ENCODE measurements at regions not wholly inside any gene's neighbourhood (a gene's known extent, or its start where the extent isn't known, plus 50 kb on each side); places are given as distances from the start of the nearest gene placed in this dataset.

- no peak overlapping the region for H3K23ac ChIP-seq (ENCODE audit: low read length in 2 of 2)
- no peaks in the 10 kb centered on the region for H3K36me3 ChIP-seq (ENCODE audit: control insufficient read depth in 1 of 2, insufficient read depth in 2 of 2, low read depth in 1 of 2, low read length in 2 of 2)
- no peak overlapping the region for H3K4me3 ChIP-seq (ENCODE audit: insufficient read depth in 1 of 2, low read depth in 1 of 2, low read length in 2 of 2)
- no peak overlapping the region for H2BK120ac ChIP-seq (ENCODE audit: low read depth, low read length)
- H2BK15ac ChIP-seq (ENCODE audit: low read depth, poor library complexity, severe bottlenecking), result no peak overlapping the region
- no peak overlapping the region for H4K8ac ChIP-seq (ENCODE audit: low read length)
- no peaks in the 10 kb centered on the region for H3K27me3 ChIP-seq (ENCODE audit: control insufficient read depth in 1 of 2, insufficient read depth in 1 of 2, low read length in 2 of 2)
- H2BK12ac ChIP-seq (ENCODE audit: low read length in 2 of 2), result no peak overlapping the region
- no peak overlapping the region for H2BK5ac ChIP-seq (ENCODE audit: low read depth, low read length, poor library complexity, severe bottlenecking)
- H3K9me3 ChIP-seq (ENCODE audit: control insufficient read depth, low read length), result peaks cover 22% of the 10 kb centered on the region
- H2AFZ ChIP-seq (ENCODE audit: low read depth, low read length), result no peak overlapping the region
- H3K79me1 ChIP-seq (replicated peaks; ENCODE audit: low read length, poor library complexity, severe bottlenecking), result no peaks in the 10 kb centered on the region
- peaks cover 1% of the 10 kb centered on the region for H3K4me1 ChIP-seq (ENCODE audit: control insufficient read depth, insufficient read depth, low read depth, low read length)
- no peak overlapping the region for H2AK5ac ChIP-seq (ENCODE audit: low read length, severe bottlenecking)
- H3K14ac ChIP-seq (ENCODE audit: low read length in 2 of 2), result no peak overlapping the region
- H3K9ac ChIP-seq (ENCODE audit: low read length), result no peak overlapping the region
- 49% methylated on average over 2 of the region's 3 CpGs for WGBS
- peak; percentile 72 for DNase-seq
- no peak overlapping the region for H3K27ac ChIP-seq (ENCODE audit: low read length, poor library complexity, severe bottlenecking)
- no peak overlapping the region for H4K91ac ChIP-seq (ENCODE audit: low read length)
- H3K4ac ChIP-seq (ENCODE audit: low read depth in 1 of 2, low read length in 2 of 2), result no peak overlapping the region
- no peak overlapping the region for H3K18ac ChIP-seq (ENCODE audit: low read depth in 1 of 2, low read length in 2 of 2)
- no peak overlapping the region for H3K4me2 ChIP-seq (ENCODE audit: low read length, poor library complexity, severe bottlenecking)
These were observed 209.1 kb upstream of the CDYL start for GRCh38 chr6:4567141-4567540.

GRCh38 chr6:4565301-4566250, 210.6 kb upstream of the CDYL start:
- Histone ChIP-seq H3K4me3 (ENCODE audit: insufficient read depth in 1 of 2, low read depth in 1 of 2, low read length in 2 of 2) (no peak overlapping the region), H3K79me1 (replicated peaks; ENCODE audit: low read length, poor library complexity, severe bottlenecking) (no peaks in the 10 kb centered on the region), H3K14ac (ENCODE audit: low read length in 2 of 2) (peak overlapping the region in 1 of 2 experiments; percentile 4), H3K27ac (ENCODE audit: low read length, poor library complexity, severe bottlenecking) (no peak overlapping the region), H2BK15ac (ENCODE audit: low read depth, poor library complexity, severe bottlenecking) (no peak overlapping the region), H3K9me3 (ENCODE audit: control insufficient read depth, low read length) (peaks cover 11% of the 10 kb centered on the region), H2BK120ac (ENCODE audit: low read depth, low read length) (no peak overlapping the region), H3K27me3 (ENCODE audit: control insufficient read depth in 1 of 2, insufficient read depth in 1 of 2, low read length in 2 of 2) (no peaks in the 10 kb centered on the region), H4K91ac (ENCODE audit: low read length) (peak overlapping the region; percentile 72), H3K18ac (ENCODE audit: low read depth in 1 of 2, low read length in 2 of 2) (no peak overlapping the region), H2BK5ac (ENCODE audit: low read depth, low read length, poor library complexity, severe bottlenecking) (no peak overlapping the region), H2BK12ac (ENCODE audit: low read length in 2 of 2) (no peak overlapping the region), H3K4ac (ENCODE audit: low read depth in 1 of 2, low read length in 2 of 2) (no peak overlapping the region), H3K36me3 (ENCODE audit: control insufficient read depth in 1 of 2, insufficient read depth in 2 of 2, low read depth in 1 of 2, low read length in 2 of 2) (no peaks in the 10 kb centered on the region), H3K23ac (ENCODE audit: low read length in 2 of 2) (no peak overlapping the region), H4K8ac (ENCODE audit: low read length) (peak overlapping the region; percentile 48), H3K9ac (ENCODE audit: low read length) (no peak overlapping the region), H2AK5ac (ENCODE audit: low read length, severe bottlenecking) (no peak overlapping the region), H2AFZ (ENCODE audit: low read depth, low read length) (no peak overlapping the region), H3K4me2 (ENCODE audit: low read length, poor library complexity, severe bottlenecking) (no peak overlapping the region), H3K4me1 (ENCODE audit: control insufficient read depth, insufficient read depth, low read depth, low read length) (peaks cover 1% of the 10 kb centered on the region)
- 94% methylated on average over 15 of the region's 17 CpGs for WGBS
- no peak for DNase-seq

- Histone ChIP-seq H4K91ac (ENCODE audit: low read length) (no peak overlapping the region), H3K4me2 (ENCODE audit: low read length, poor library complexity, severe bottlenecking) (no peak overlapping the region), H3K79me1 (replicated peaks; ENCODE audit: low read length, poor library complexity, severe bottlenecking) (no peaks in the 10 kb centered on the region), H3K27me3 (ENCODE audit: control insufficient read depth in 1 of 2, insufficient read depth in 1 of 2, low read length in 2 of 2) (no peaks in the 10 kb centered on the region), H3K23ac (ENCODE audit: low read length in 2 of 2) (no peak overlapping the region), H3K36me3 (ENCODE audit: control insufficient read depth in 1 of 2, insufficient read depth in 2 of 2, low read depth in 1 of 2, low read length in 2 of 2) (no peaks in the 10 kb centered on the region), H2AK5ac (ENCODE audit: low read length, severe bottlenecking) (no peak overlapping the region), H4K8ac (ENCODE audit: low read length) (no peak overlapping the region), H3K14ac (ENCODE audit: low read length in 2 of 2) (no peak overlapping the region), H2BK120ac (ENCODE audit: low read depth, low read length) (no peak overlapping the region), H3K18ac (ENCODE audit: low read depth in 1 of 2, low read length in 2 of 2) (no peak overlapping the region), H3K4ac (ENCODE audit: low read depth in 1 of 2, low read length in 2 of 2) (no peak overlapping the region), H2BK5ac (ENCODE audit: low read depth, low read length, poor library complexity, severe bottlenecking) (no peak overlapping the region), H2AFZ (ENCODE audit: low read depth, low read length) (no peak overlapping the region), H2BK12ac (ENCODE audit: low read length in 2 of 2) (peak overlapping the region in 1 of 2 experiments; percentile 37), H3K9me3 (ENCODE audit: control insufficient read depth, low read length) (peaks cover 5% of the 10 kb centered on the region), H2BK15ac (ENCODE audit: low read depth, poor library complexity, severe bottlenecking) (no peak overlapping the region), H3K27ac (ENCODE audit: low read length, poor library complexity, severe bottlenecking) (no peak overlapping the region), H3K9ac (ENCODE audit: low read length) (no peak overlapping the region), H3K4me1 (ENCODE audit: control insufficient read depth, insufficient read depth, low read depth, low read length) (peaks cover 1% of the 10 kb centered on the region), H3K4me3 (ENCODE audit: insufficient read depth in 1 of 2, low read depth in 1 of 2, low read length in 2 of 2) (no peak overlapping the region)
- no peak for DNase-seq
- WGBS, result 91% methylated on average over 6 of the region's 6 CpGs
These were observed 211.4 kb upstream of the CDYL start for GRCh38 chr6:4564801-4565271.

GRCh38 chr6:4563877-4564276, 212.3 kb upstream of the CDYL start:
- Histone ChIP-seq H3K23ac (ENCODE audit: low read length in 2 of 2) (no peak overlapping the region), H2BK12ac (ENCODE audit: low read length in 2 of 2) (no peak overlapping the region), H3K9ac (ENCODE audit: low read length) (no peak overlapping the region), H3K18ac (ENCODE audit: low read depth in 1 of 2, low read length in 2 of 2) (no peak overlapping the region), H2AFZ (ENCODE audit: low read depth, low read length) (no peak overlapping the region), H3K4ac (ENCODE audit: low read depth in 1 of 2, low read length in 2 of 2) (no peak overlapping the region), H3K4me1 (ENCODE audit: control insufficient read depth, insufficient read depth, low read depth, low read length) (peaks cover 1% of the 10 kb centered on the region), H4K8ac (ENCODE audit: low read length) (no peak overlapping the region), H3K4me2 (ENCODE audit: low read length, poor library complexity, severe bottlenecking) (no peak overlapping the region), H2AK5ac (ENCODE audit: low read length, severe bottlenecking) (no peak overlapping the region), H3K79me1 (replicated peaks; ENCODE audit: low read length, poor library complexity, severe bottlenecking) (no peaks in the 10 kb centered on the region), H3K4me3 (ENCODE audit: insufficient read depth in 1 of 2, low read depth in 1 of 2, low read length in 2 of 2) (no peak overlapping the region), H2BK120ac (ENCODE audit: low read depth, low read length) (no peak overlapping the region), H3K36me3 (ENCODE audit: control insufficient read depth in 1 of 2, insufficient read depth in 2 of 2, low read depth in 1 of 2, low read length in 2 of 2) (no peaks in the 10 kb centered on the region), H2BK15ac (ENCODE audit: low read depth, poor library complexity, severe bottlenecking) (no peak overlapping the region), H3K14ac (ENCODE audit: low read length in 2 of 2) (no peak overlapping the region), H3K27ac (ENCODE audit: low read length, poor library complexity, severe bottlenecking) (no peak overlapping the region), H3K27me3 (ENCODE audit: control insufficient read depth in 1 of 2, insufficient read depth in 1 of 2, low read length in 2 of 2) (no peaks in the 10 kb centered on the region), H4K91ac (ENCODE audit: low read length) (no peak overlapping the region), H3K9me3 (ENCODE audit: control insufficient read depth, low read length) (peaks cover 5% of the 10 kb centered on the region), H2BK5ac (ENCODE audit: low read depth, low read length, poor library complexity, severe bottlenecking) (no peak overlapping the region)
- WGBS, result 98% methylated on average over 3 of the region's 4 CpGs
- DNase-seq, result no peak

Data from mesenchymal stem cell (in vitro differentiated cells and primary cell).